ENCODE measurements at regions not wholly inside any gene's neighbourhood (a gene's known extent, or its start where the extent isn't known, plus 50 kb on each side); places are given as distances from the start of the nearest gene placed in this dataset.

GRCh38 chr10:78982726-78983125 lies 86.0 kb upstream of the ZMIZ1 start:
- DNase-seq = no peak

- DNase-seq = no peak
Observed at GRCh38 chr10:78983608-78984007, 85.2 kb upstream of the ZMIZ1 start.

GRCh38 chr10:78985973-78986818 lies 82.6 kb upstream of the ZMIZ1 start:
- no peak for DNase-seq

GRCh38 chr10:78991187-78991586 lies 77.6 kb upstream of the ZMIZ1 start:
- DNase-seq = no peak

GRCh38 chr10:78992333-78992732 lies 76.4 kb upstream of the ZMIZ1 start:
- no peak for DNase-seq

- no peak for DNase-seq
Observed at GRCh38 chr10:78993261-78993945, 75.4 kb upstream of the ZMIZ1 start.

GRCh38 chr10:78995987-78996791 lies 72.6 kb upstream of the ZMIZ1 start:
- no peak for DNase-seq

- DNase-seq = no peak
Observed at GRCh38 chr10:78996792-78997129, 72.0 kb upstream of the ZMIZ1 start.

- DNase-seq = no peak
Observed at GRCh38 chr10:78997635-78998618, 70.8 kb upstream of the ZMIZ1 start.

GRCh38 chr10:79001082-79001885 lies 67.5 kb upstream of the ZMIZ1 start:
- no peak for DNase-seq

GRCh38 chr10:79002336-79002735 lies 66.4 kb upstream of the ZMIZ1 start:
- no peak for DNase-seq

- no peak for DNase-seq
Observed at GRCh38 chr10:79003183-79004100, 65.3 kb upstream of the ZMIZ1 start.

- no peak for DNase-seq
Observed at GRCh38 chr10:79004311-79004710, 64.5 kb upstream of the ZMIZ1 start.

GRCh38 chr10:79005126-79005810 lies 63.5 kb upstream of the ZMIZ1 start:
- no peak for DNase-seq

- no peak for DNase-seq
Observed at GRCh38 chr10:79007018-79007417, 61.7 kb upstream of the ZMIZ1 start.

GRCh38 chr10:79007421-79008319 lies 61.1 kb upstream of the ZMIZ1 start:
- no peak for DNase-seq

GRCh38 chr10:79009145-79009544 lies 59.6 kb upstream of the ZMIZ1 start:
- no peak for DNase-seq

- DNase-seq = no peak
Observed at GRCh38 chr10:79012567-79012966, 56.2 kb upstream of the ZMIZ1 start.

All from activated T-cell treated with anti-CD3 and anti-CD28 coated beads, Interleukin-2, amount 50 U/mL, for 1 hour (primary cell).